Uterus (tissue), 3 donors: ENCODE measurements at regions not wholly inside any gene's neighbourhood (a gene's known extent, or its start where the extent isn't known, plus 50 kb on each side); places are given as distances from the start of the nearest gene placed in this dataset.

Source experiments
- DNase-seq, 2 donors: peaks; one replicate each; pipeline ENCODE4 v3.0.0-alpha.2; 2019 to 2020
- H3K27ac ChIP-seq, 2 donors: fragments of 200-600 bp; sonication (generic); 1 replicate in 1 of 2; 2 replicates in 1 of 2; pipeline ENCODE4 v1.5.1; 2016 to 2018
- H3K27me3 ChIP-seq, 2 donors: fragments of 200-600 bp; sonication (generic); one replicate each; pipeline ENCODE4 v1.5.1; 2018 to 2019; ENCODE audit warnings: control low read depth in 1 of 2
- H3K36me3 ChIP-seq, 2 donors: fragments of 200-600 bp; sonication (generic); one replicate each; pipeline ENCODE4 v1.5.1; 2019; ENCODE audit warnings: control low read depth in 1 of 2
- H3K4me1 ChIP-seq, 2 donors: fragments of 200-600 bp; sonication (generic); one replicate each; pipeline ENCODE4 v1.5.1; 2018 to 2019; ENCODE audit warnings: control low read depth in 1 of 2
- H3K4me3 ChIP-seq, 2 donors: fragments of 200-600 bp; sonication (generic); 1 replicate in 1 of 2; 2 replicates in 1 of 2; pipeline ENCODE4 v1.5.1; 2018 to 2019; ENCODE audit warnings: mild to moderate bottlenecking in 1 of 2
- H3K9me3 ChIP-seq, 2 donors: fragments of 200-600 bp; sonication (generic); one replicate each; pipeline ENCODE4 v1.5.1; 2019; ENCODE audit warnings: control low read depth in 1 of 2
- POLR2A ChIP-seq, 2 donors: fragments of 450-650 bp; IDR thresholded peaks; one replicate each; pipeline ENCODE4 v1.6.1; 2016; ENCODE audit warnings: antibody characterized with exemption in 2 of 2, mild to moderate bottlenecking in 1 of 2, moderate library complexity in 1 of 2
- intact Hi-C: fragments of 100-400 bp; cut with DNase I; formaldehyde crosslinking; loops from one replicate; pipeline ENCODE4 v1.15.1; 2023; ENCODE audit warnings: low total_unique reads
- TF ChIP-seq, protein P1 (sequence below), 4 experiments: fragments of 200-600 bp in 2 of 4; fragments of 450-650 bp in 2 of 4; sonication (generic) in 2 of 4; IDR thresholded peaks; one replicate each; pipeline ENCODE4 v1.5.1; 2016 to 2019; ENCODE audit warnings: antibody characterized with exemption in 4 of 4, mild to moderate bottlenecking in 2 of 4, moderate library complexity in 1 of 4
- donor health status: DM: yes; HTN: yes; CAD: no.

DNA sequence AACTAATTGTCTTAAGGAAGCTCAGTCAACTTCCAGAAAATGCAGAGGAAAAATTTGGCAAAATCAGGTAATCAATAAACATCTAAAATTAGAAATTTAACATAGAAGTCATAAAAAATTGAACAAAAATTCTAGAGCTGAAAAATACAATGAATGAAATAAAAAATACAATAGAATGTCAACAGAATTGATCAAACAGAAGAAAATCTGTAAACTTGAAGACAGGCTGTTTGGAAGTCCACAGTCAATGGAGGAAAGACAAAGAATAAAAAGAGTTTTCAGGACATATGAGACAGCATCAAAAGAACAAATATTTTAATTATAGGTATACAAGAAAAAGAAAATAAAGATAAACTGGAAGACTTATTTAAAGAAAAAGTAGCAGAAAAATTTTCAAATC, 469.0 kb downstream of the RWDD3 start:
- TF ChIP-seq, protein P1, sequence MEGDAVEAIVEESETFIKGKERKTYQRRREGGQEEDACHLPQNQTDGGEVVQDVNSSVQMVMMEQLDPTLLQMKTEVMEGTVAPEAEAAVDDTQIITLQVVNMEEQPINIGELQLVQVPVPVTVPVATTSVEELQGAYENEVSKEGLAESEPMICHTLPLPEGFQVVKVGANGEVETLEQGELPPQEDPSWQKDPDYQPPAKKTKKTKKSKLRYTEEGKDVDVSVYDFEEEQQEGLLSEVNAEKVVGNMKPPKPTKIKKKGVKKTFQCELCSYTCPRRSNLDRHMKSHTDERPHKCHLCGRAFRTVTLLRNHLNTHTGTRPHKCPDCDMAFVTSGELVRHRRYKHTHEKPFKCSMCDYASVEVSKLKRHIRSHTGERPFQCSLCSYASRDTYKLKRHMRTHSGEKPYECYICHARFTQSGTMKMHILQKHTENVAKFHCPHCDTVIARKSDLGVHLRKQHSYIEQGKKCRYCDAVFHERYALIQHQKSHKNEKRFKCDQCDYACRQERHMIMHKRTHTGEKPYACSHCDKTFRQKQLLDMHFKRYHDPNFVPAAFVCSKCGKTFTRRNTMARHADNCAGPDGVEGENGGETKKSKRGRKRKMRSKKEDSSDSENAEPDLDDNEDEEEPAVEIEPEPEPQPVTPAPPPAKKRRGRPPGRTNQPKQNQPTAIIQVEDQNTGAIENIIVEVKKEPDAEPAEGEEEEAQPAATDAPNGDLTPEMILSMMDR (IDR thresholded peaks at IDR 0.05) = no peak
- TF ChIP-seq POLR2A (IDR thresholded peaks at IDR 0.05) = no peak
- H3K27me3 ChIP-seq = no peaks in the 10 kb centered on the region
- intact Hi-C loops = no loop called here
- no peaks in the 10 kb centered on the region for H3K36me3 ChIP-seq
- no peaks in the 10 kb centered on the region for H3K9me3 ChIP-seq
- H3K4me3 ChIP-seq = no peak overlapping the region
- no peaks in the 10 kb centered on the region for H3K4me1 ChIP-seq
- DNase-seq = no peak
- H3K27ac ChIP-seq = no peak overlapping the region

- no peaks in the 10 kb centered on the region for H3K9me3 ChIP-seq
- no peaks in the 10 kb centered on the region for H3K27me3 ChIP-seq
- H3K36me3 ChIP-seq = no peaks in the 10 kb centered on the region
- intact Hi-C loops = no loop called here
- DNase-seq = no peak
- H3K4me1 ChIP-seq = no peaks in the 10 kb centered on the region
- no peak overlapping the region for H3K4me3 ChIP-seq
- no peak overlapping the region for H3K27ac ChIP-seq
- TF ChIP-seq, protein P1 (IDR thresholded peaks at IDR 0.05) = no peak
- no peak for TF ChIP-seq POLR2A (IDR thresholded peaks at IDR 0.05)
Observed at GRCh38 chr1:95716097-95716496, 482.1 kb downstream of the RWDD3 start.

- Histone ChIP-seq H3K27ac (no peak overlapping the region), H3K9me3 (no peaks in the 10 kb centered on the region), H3K27me3 (no peaks in the 10 kb centered on the region), H3K36me3 (no peaks in the 10 kb centered on the region), H3K4me3 (no peak overlapping the region), H3K4me1 (no peaks in the 10 kb centered on the region)
- DNase-seq = no peak
- no peak for TF ChIP-seq POLR2A (IDR thresholded peaks at IDR 0.05)
- TF ChIP-seq, protein P1 (IDR thresholded peaks at IDR 0.05) = no peak
- intact Hi-C loops = no loop called here
Observed at GRCh38 chr1:95716550-95716949, 482.5 kb downstream of the RWDD3 start.

GRCh38 chr1:95723346-95723745, 489.3 kb downstream of the RWDD3 start:
- Histone ChIP-seq H3K4me1 (no peaks in the 10 kb centered on the region), H3K9me3 (no peaks in the 10 kb centered on the region), H3K36me3 (no peaks in the 10 kb centered on the region), H3K27me3 (no peaks in the 10 kb centered on the region), H3K4me3 (no peak overlapping the region), H3K27ac (no peak overlapping the region)
- intact Hi-C loops = no loop called here
- no peak for TF ChIP-seq POLR2A (IDR thresholded peaks at IDR 0.05)
- TF ChIP-seq, protein P1 (IDR thresholded peaks at IDR 0.05) = no peak
- DNase-seq = no peak

GRCh38 chr1:95728841-95729240, 494.8 kb downstream of the RWDD3 start:
- intact Hi-C loops = no loop called here

More at GRCh38 chr1:95728841-95729240, 494.8 kb downstream of the RWDD3 start:
- H3K4me1 ChIP-seq = no peaks in the 10 kb centered on the region
- no peaks in the 10 kb centered on the region for H3K27me3 ChIP-seq
- H3K27ac ChIP-seq = no peak overlapping the region
- TF ChIP-seq POLR2A (IDR thresholded peaks at IDR 0.05) = no peak
- TF ChIP-seq, protein P1 (IDR thresholded peaks at IDR 0.05) = no peak
- DNase-seq = no peak
- H3K36me3 ChIP-seq = no peaks in the 10 kb centered on the region
- H3K4me3 ChIP-seq = no peak overlapping the region
- H3K9me3 ChIP-seq = no peaks in the 10 kb centered on the region
